ENCODE measurements at regions not wholly inside any gene's neighbourhood (a gene's known extent, or its start where the extent isn't known, plus 50 kb on each side); places are given as distances from the start of the nearest gene placed in this dataset.

- TF ChIP-seq CTCF (IDR thresholded peaks at IDR 0.05), result no peak
- TF ChIP-seq POLR2A (IDR thresholded peaks at IDR 0.05), result no peak
Measured at GRCh38 chr18:29012364-29012763, 835.4 kb upstream of the CDH2 start.

All from body of pancreas (tissue), 4 donors.